ENCODE measurements at regions not wholly inside any gene's neighbourhood (a gene's known extent, or its start where the extent isn't known, plus 50 kb on each side); places are given as distances from the start of the nearest gene placed in this dataset.
A peak's percentile ranks its signal among the peaks of the same experiment; 100 is the strongest.

- peak; percentile 52 for ATAC-seq
- H3K4me3 ChIP-seq, result no peak overlapping the region
- intact Hi-C loops (cut with DNase I), result no loop called here
- no peaks in the 10 kb centered on the region for H3K27me3 ChIP-seq
- H3K9me3 ChIP-seq, result no peaks in the 10 kb centered on the region
- no peaks in the 10 kb centered on the region for H3K36me3 ChIP-seq
- no peak for DNase-seq
- no peak for TF ChIP-seq CTCF (IDR thresholded peaks at IDR 0.05)
- no peak overlapping the region for H3K27ac ChIP-seq
- no peaks in the 10 kb centered on the region for H3K4me1 ChIP-seq
Measured at GRCh38 chr2:9681427-9681817, 50.6 kb upstream of the YWHAQ start.

- Histone ChIP-seq H3K27me3 (no peaks in the 10 kb centered on the region), H3K4me1 (no peaks in the 10 kb centered on the region), H3K36me3 (no peaks in the 10 kb centered on the region), H3K27ac (no peak overlapping the region), H3K9me3 (no peaks in the 10 kb centered on the region), H3K4me3 (no peak overlapping the region)
- intact Hi-C loops (cut with DNase I), result no loop called here
- ATAC-seq (no peak), DNase-seq (no peak)
- TF ChIP-seq CTCF (IDR thresholded peaks at IDR 0.05), result no peak
Measured at GRCh38 chr2:9685637-9686036, 54.8 kb upstream of the YWHAQ start.

GRCh38 chr2:9686061-9686460, 55.3 kb upstream of the YWHAQ start:
- Histone ChIP-seq H3K27ac (no peak overlapping the region), H3K4me1 (no peaks in the 10 kb centered on the region), H3K4me3 (no peak overlapping the region), H3K9me3 (no peaks in the 10 kb centered on the region), H3K36me3 (no peaks in the 10 kb centered on the region), H3K27me3 (no peaks in the 10 kb centered on the region)
- no peak for TF ChIP-seq CTCF (IDR thresholded peaks at IDR 0.05)
- no peak for ATAC-seq
- DNase-seq, result peak; percentile 3
- intact Hi-C loops (cut with DNase I), result no loop called here

- ATAC-seq (no peak), DNase-seq (no peak)
- intact Hi-C loops (cut with DNase I), result no loop called here
- H3K9me3 ChIP-seq, result no peaks in the 10 kb centered on the region
- H3K4me1 ChIP-seq, result peaks cover 5% of the 10 kb centered on the region
- no peaks in the 10 kb centered on the region for H3K27me3 ChIP-seq
- H3K36me3 ChIP-seq, result no peaks in the 10 kb centered on the region
- no peak overlapping the region for H3K27ac ChIP-seq
- TF ChIP-seq CTCF (IDR thresholded peaks at IDR 0.05), result no peak
- no peak overlapping the region for H3K4me3 ChIP-seq
Measured at GRCh38 chr2:9690252-9690651, 59.5 kb upstream of the YWHAQ start.

GRCh38 chr2:9690716-9691498, 60.1 kb upstream of the YWHAQ start:
- no peaks in the 10 kb centered on the region for H3K9me3 ChIP-seq
- no peak for TF ChIP-seq CTCF (IDR thresholded peaks at IDR 0.05)
- H3K36me3 ChIP-seq, result no peaks in the 10 kb centered on the region
- no peak overlapping the region for H3K27ac ChIP-seq
- H3K4me1 ChIP-seq, result peaks cover 5% of the 10 kb centered on the region
- ATAC-seq (no peak), DNase-seq (no peak)
- H3K4me3 ChIP-seq, result no peak overlapping the region
- no peaks in the 10 kb centered on the region for H3K27me3 ChIP-seq
- intact Hi-C loops (cut with DNase I), result no loop called here

Measured in upper lobe of right lung (tissue), 1 donor.